ENCODE measurements at regions not wholly inside any gene's neighbourhood (a gene's known extent, or its start where the extent isn't known, plus 50 kb on each side); places are given as distances from the start of the nearest gene placed in this dataset.

DNA sequence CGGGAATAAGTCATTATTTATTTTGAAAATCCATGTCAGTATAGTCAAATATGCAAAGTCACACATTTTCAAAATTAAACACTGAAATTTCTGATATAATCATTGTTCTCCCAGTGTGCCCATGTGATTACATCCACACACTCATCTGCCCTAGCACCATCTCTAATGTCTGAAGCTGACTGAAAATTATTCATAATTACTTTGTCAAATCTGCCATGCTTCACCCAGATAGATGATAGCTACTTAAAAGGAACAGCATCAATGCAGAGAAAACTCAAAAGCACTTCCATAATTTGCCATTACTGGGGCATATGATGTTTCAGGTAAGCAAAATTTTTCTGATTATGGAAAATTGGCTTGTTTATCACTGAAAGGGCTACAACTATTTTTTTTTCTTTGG lies 1433.3 kb upstream of the IGFBP7 start:
- Histone ChIP-seq H3K9me3 (ENCODE audit: control insufficient read depth in 3 of 3, low read length in 3 of 3) (no peaks in the 10 kb centered on the region), H3K9ac (ENCODE audit: low read depth in 1 of 3, low read length in 3 of 3) (no peak overlapping the region), H3K27ac (ENCODE audit: low read depth, low read length) (no peak overlapping the region), H3K4me1 (ENCODE audit: control insufficient read depth in 3 of 3, insufficient read depth in 3 of 3, low read length in 3 of 3) (no peaks in the 10 kb centered on the region), H3K36me3 (ENCODE audit: control insufficient read depth in 3 of 3, insufficient read depth in 3 of 3, low read length in 3 of 3) (no peaks in the 10 kb centered on the region), H3K27me3 (ENCODE audit: control insufficient read depth in 3 of 3, insufficient read depth in 3 of 3, low read length in 3 of 3) (no peaks in the 10 kb centered on the region), H3K4me3 (ENCODE audit: low read length in 3 of 3) (no peak overlapping the region)

- H3K9ac ChIP-seq (ENCODE audit: low read depth in 1 of 3, low read length in 3 of 3): no peak overlapping the region
- H3K4me1 ChIP-seq (ENCODE audit: control insufficient read depth in 3 of 3, insufficient read depth in 3 of 3, low read length in 3 of 3): no peaks in the 10 kb centered on the region
- no peaks in the 10 kb centered on the region for H3K9me3 ChIP-seq (ENCODE audit: control insufficient read depth in 3 of 3, low read length in 3 of 3)
- H3K27me3 ChIP-seq (ENCODE audit: control insufficient read depth in 3 of 3, insufficient read depth in 3 of 3, low read length in 3 of 3): no peaks in the 10 kb centered on the region
- no peak overlapping the region for H3K27ac ChIP-seq (ENCODE audit: low read depth, low read length)
- no peak overlapping the region for H3K4me3 ChIP-seq (ENCODE audit: low read length in 3 of 3)
- H3K36me3 ChIP-seq (ENCODE audit: control insufficient read depth in 3 of 3, insufficient read depth in 3 of 3, low read length in 3 of 3): no peaks in the 10 kb centered on the region
These were observed 1431.7 kb upstream of the IGFBP7 start for GRCh38 chr4:58541926-58542325.

DNA sequence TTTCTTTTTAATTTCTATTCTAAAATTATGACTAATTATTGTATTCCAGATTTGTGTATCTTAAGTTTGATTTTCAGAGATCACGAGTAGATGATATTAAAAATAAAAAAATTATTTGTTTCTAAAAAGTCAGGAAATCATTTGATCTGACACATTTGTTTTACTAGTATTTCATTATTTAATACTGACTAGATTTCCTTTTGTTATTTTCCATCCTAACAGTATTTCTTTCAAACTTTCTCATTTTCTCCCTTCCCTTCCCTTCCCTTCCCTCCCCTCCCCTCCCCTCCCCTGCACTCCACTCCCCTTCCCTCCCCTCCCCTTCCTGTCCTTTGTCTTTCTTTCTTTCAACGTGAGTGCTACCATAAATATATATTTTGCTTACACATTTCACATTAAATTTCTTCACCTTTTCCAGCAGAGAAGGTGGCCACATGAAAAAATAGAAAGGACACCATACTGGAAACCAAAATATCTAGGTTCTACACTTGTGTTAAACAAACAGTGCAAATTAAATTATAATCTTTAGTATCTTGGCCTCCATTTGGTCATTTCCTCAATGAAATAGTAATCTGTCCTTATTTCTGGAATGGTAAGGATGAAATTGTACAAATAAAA lies 1412.7 kb upstream of the IGFBP7 start:
- H3K27ac ChIP-seq (ENCODE audit: low read depth, low read length): no peak overlapping the region
- no peaks in the 10 kb centered on the region for H3K36me3 ChIP-seq (ENCODE audit: control insufficient read depth in 3 of 3, insufficient read depth in 3 of 3, low read length in 3 of 3)
- no peaks in the 10 kb centered on the region for H3K9me3 ChIP-seq (ENCODE audit: control insufficient read depth in 3 of 3, low read length in 3 of 3)
- no peaks in the 10 kb centered on the region for H3K4me1 ChIP-seq (ENCODE audit: control insufficient read depth in 3 of 3, insufficient read depth in 3 of 3, low read length in 3 of 3)
- no peaks in the 10 kb centered on the region for H3K27me3 ChIP-seq (ENCODE audit: control insufficient read depth in 3 of 3, insufficient read depth in 3 of 3, low read length in 3 of 3)
- no peak overlapping the region for H3K4me3 ChIP-seq (ENCODE audit: low read length in 3 of 3)
- no peak overlapping the region for H3K9ac ChIP-seq (ENCODE audit: low read depth in 1 of 3, low read length in 3 of 3)

GRCh38 chr4:58515226-58515625 lies 1405.0 kb upstream of the IGFBP7 start:
- Histone ChIP-seq H3K4me3 (ENCODE audit: low read length in 3 of 3) (no peak overlapping the region), H3K4me1 (ENCODE audit: control insufficient read depth in 3 of 3, insufficient read depth in 3 of 3, low read length in 3 of 3) (no peaks in the 10 kb centered on the region), H3K27ac (ENCODE audit: low read depth, low read length) (no peak overlapping the region), H3K9me3 (ENCODE audit: control insufficient read depth in 3 of 3, low read length in 3 of 3) (no peaks in the 10 kb centered on the region), H3K9ac (ENCODE audit: low read depth in 1 of 3, low read length in 3 of 3) (no peak overlapping the region), H3K36me3 (ENCODE audit: control insufficient read depth in 3 of 3, insufficient read depth in 3 of 3, low read length in 3 of 3) (no peaks in the 10 kb centered on the region), H3K27me3 (ENCODE audit: control insufficient read depth in 3 of 3, insufficient read depth in 3 of 3, low read length in 3 of 3) (no peaks in the 10 kb centered on the region)

GRCh38 chr4:58514299-58514698 lies 1404.1 kb upstream of the IGFBP7 start:
- Histone ChIP-seq H3K4me1 (ENCODE audit: control insufficient read depth in 3 of 3, insufficient read depth in 3 of 3, low read length in 3 of 3) (no peaks in the 10 kb centered on the region), H3K27ac (ENCODE audit: low read depth, low read length) (no peak overlapping the region), H3K27me3 (ENCODE audit: control insufficient read depth in 3 of 3, insufficient read depth in 3 of 3, low read length in 3 of 3) (no peaks in the 10 kb centered on the region), H3K9ac (ENCODE audit: low read depth in 1 of 3, low read length in 3 of 3) (no peak overlapping the region), H3K36me3 (ENCODE audit: control insufficient read depth in 3 of 3, insufficient read depth in 3 of 3, low read length in 3 of 3) (no peaks in the 10 kb centered on the region), H3K9me3 (ENCODE audit: control insufficient read depth in 3 of 3, low read length in 3 of 3) (no peaks in the 10 kb centered on the region), H3K4me3 (ENCODE audit: low read length in 3 of 3) (no peak overlapping the region)

- Histone ChIP-seq H3K27ac (ENCODE audit: low read depth, low read length) (no peak overlapping the region), H3K4me1 (ENCODE audit: control insufficient read depth in 3 of 3, insufficient read depth in 3 of 3, low read length in 3 of 3) (no peaks in the 10 kb centered on the region), H3K9me3 (ENCODE audit: control insufficient read depth in 3 of 3, low read length in 3 of 3) (no peaks in the 10 kb centered on the region), H3K9ac (ENCODE audit: low read depth in 1 of 3, low read length in 3 of 3) (no peak overlapping the region), H3K27me3 (ENCODE audit: control insufficient read depth in 3 of 3, insufficient read depth in 3 of 3, low read length in 3 of 3) (no peaks in the 10 kb centered on the region), H3K36me3 (ENCODE audit: control insufficient read depth in 3 of 3, insufficient read depth in 3 of 3, low read length in 3 of 3) (no peaks in the 10 kb centered on the region), H3K4me3 (ENCODE audit: low read length in 3 of 3) (no peak overlapping the region)
These were observed 1400.5 kb upstream of the IGFBP7 start for GRCh38 chr4:58510652-58511051.

DNA sequence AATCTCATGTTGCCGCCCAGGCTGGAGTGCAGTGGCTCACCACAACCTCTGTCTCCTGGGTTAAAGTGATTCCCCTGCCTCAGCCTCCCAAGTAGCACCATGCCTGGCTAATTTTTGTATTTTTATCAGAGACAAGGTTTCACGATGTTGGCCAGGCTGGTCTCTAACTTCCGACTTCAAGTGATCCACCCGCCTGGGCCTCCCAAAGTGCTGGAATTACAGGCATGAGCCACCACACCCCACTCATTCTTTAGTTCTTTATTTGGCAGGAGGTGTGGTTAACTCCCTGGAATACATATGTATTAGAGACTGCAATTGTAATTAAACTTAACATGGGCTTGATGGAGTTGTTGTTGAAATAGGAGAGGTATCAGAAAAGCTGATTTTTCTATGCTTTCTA lies 1396.9 kb upstream of the IGFBP7 start:
- Histone ChIP-seq H3K27ac (ENCODE audit: low read depth, low read length) (no peak overlapping the region), H3K4me1 (ENCODE audit: control insufficient read depth in 3 of 3, insufficient read depth in 3 of 3, low read length in 3 of 3) (no peaks in the 10 kb centered on the region), H3K4me3 (ENCODE audit: low read length in 3 of 3) (no peak overlapping the region), H3K9ac (ENCODE audit: low read depth in 1 of 3, low read length in 3 of 3) (no peak overlapping the region), H3K27me3 (ENCODE audit: control insufficient read depth in 3 of 3, insufficient read depth in 3 of 3, low read length in 3 of 3) (no peaks in the 10 kb centered on the region), H3K9me3 (ENCODE audit: control insufficient read depth in 3 of 3, low read length in 3 of 3) (no peaks in the 10 kb centered on the region), H3K36me3 (ENCODE audit: control insufficient read depth in 3 of 3, insufficient read depth in 3 of 3, low read length in 3 of 3) (no peaks in the 10 kb centered on the region)

DNA sequence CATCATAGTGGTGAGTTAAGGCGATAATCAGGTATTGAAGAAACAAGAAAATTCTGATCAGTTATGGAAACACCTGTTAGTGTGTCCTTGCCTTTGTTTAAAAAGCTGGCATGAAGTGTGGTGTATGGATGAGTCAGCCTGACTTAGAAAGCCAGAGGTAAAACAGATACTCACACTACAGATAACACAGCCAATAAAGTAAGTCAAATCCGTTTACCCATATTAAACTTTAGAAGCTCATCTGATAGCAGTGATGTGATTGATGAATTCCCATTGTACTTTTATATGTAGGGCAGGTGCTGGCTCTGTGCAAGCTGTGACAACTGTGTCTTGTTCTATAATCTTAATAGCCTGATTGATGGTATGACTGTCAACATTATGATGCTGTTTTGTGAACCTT lies 1392.7 kb upstream of the IGFBP7 start:
- no peaks in the 10 kb centered on the region for H3K36me3 ChIP-seq (ENCODE audit: control insufficient read depth in 3 of 3, insufficient read depth in 3 of 3, low read length in 3 of 3)
- no peak overlapping the region for H3K27ac ChIP-seq (ENCODE audit: low read depth, low read length)
- H3K27me3 ChIP-seq (ENCODE audit: control insufficient read depth in 3 of 3, insufficient read depth in 3 of 3, low read length in 3 of 3): no peaks in the 10 kb centered on the region

GRCh38 chr4:58499182-58499581 lies 1389.0 kb upstream of the IGFBP7 start:
- no peak overlapping the region for H3K27ac ChIP-seq (ENCODE audit: low read depth, low read length)
- no peaks in the 10 kb centered on the region for H3K27me3 ChIP-seq (ENCODE audit: control insufficient read depth in 3 of 3, insufficient read depth in 3 of 3, low read length in 3 of 3)
- no peaks in the 10 kb centered on the region for H3K36me3 ChIP-seq (ENCODE audit: control insufficient read depth in 3 of 3, insufficient read depth in 3 of 3, low read length in 3 of 3)
- H3K4me3 ChIP-seq (ENCODE audit: low read length in 3 of 3): no peak overlapping the region
- no peaks in the 10 kb centered on the region for H3K9me3 ChIP-seq (ENCODE audit: control insufficient read depth in 3 of 3, low read length in 3 of 3)
- no peak overlapping the region for H3K9ac ChIP-seq (ENCODE audit: low read depth in 1 of 3, low read length in 3 of 3)
- H3K4me1 ChIP-seq (ENCODE audit: control insufficient read depth in 3 of 3, insufficient read depth in 3 of 3, low read length in 3 of 3): no peaks in the 10 kb centered on the region

More for the DNA sequence above, 1392.7 kb upstream of the IGFBP7 start:
- no peaks in the 10 kb centered on the region for H3K4me1 ChIP-seq (ENCODE audit: control insufficient read depth in 3 of 3, insufficient read depth in 3 of 3, low read length in 3 of 3)
- no peaks in the 10 kb centered on the region for H3K9me3 ChIP-seq (ENCODE audit: control insufficient read depth in 3 of 3, low read length in 3 of 3)
- H3K4me3 ChIP-seq (ENCODE audit: low read length in 3 of 3): no peak overlapping the region
- no peak overlapping the region for H3K9ac ChIP-seq (ENCODE audit: low read depth in 1 of 3, low read length in 3 of 3)

GRCh38 chr4:58491620-58492019 lies 1381.4 kb upstream of the IGFBP7 start:
- no peaks in the 10 kb centered on the region for H3K4me1 ChIP-seq (ENCODE audit: control insufficient read depth in 3 of 3, insufficient read depth in 3 of 3, low read length in 3 of 3)
- H3K9me3 ChIP-seq (ENCODE audit: control insufficient read depth in 3 of 3, low read length in 3 of 3): no peaks in the 10 kb centered on the region
- H3K9ac ChIP-seq (ENCODE audit: low read depth in 1 of 3, low read length in 3 of 3): no peak overlapping the region
- no peak overlapping the region for H3K4me3 ChIP-seq (ENCODE audit: low read length in 3 of 3)
- H3K27ac ChIP-seq (ENCODE audit: low read depth, low read length): no peak overlapping the region
- H3K36me3 ChIP-seq (ENCODE audit: control insufficient read depth in 3 of 3, insufficient read depth in 3 of 3, low read length in 3 of 3): no peaks in the 10 kb centered on the region
- H3K27me3 ChIP-seq (ENCODE audit: control insufficient read depth in 3 of 3, insufficient read depth in 3 of 3, low read length in 3 of 3): no peaks in the 10 kb centered on the region

DNA sequence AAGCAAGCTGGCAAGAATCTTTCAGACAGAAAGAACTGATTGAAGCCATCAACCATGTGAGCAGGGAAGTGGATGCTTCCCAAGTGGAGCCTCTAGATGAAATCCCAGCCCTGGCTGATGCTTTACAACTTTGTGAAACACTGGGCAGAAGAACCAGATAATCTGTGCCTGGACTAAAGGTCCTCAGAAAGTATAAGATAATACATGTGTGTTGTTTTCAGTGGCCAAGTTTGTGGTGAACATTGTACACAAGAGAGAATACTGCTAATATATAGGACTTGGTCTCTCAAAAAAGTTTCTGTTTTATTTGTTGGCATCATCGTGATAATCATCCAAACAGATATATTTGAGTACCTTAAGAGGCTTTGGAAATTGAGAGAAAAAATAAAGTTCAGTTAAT lies 1367.8 kb upstream of the IGFBP7 start:
- Histone ChIP-seq H3K9me3 (ENCODE audit: control insufficient read depth in 3 of 3, low read length in 3 of 3) (no peaks in the 10 kb centered on the region), H3K9ac (ENCODE audit: low read depth in 1 of 3, low read length in 3 of 3) (no peak overlapping the region), H3K4me3 (ENCODE audit: low read length in 3 of 3) (no peak overlapping the region), H3K27me3 (ENCODE audit: control insufficient read depth in 3 of 3, insufficient read depth in 3 of 3, low read length in 3 of 3) (no peaks in the 10 kb centered on the region), H3K4me1 (ENCODE audit: control insufficient read depth in 3 of 3, insufficient read depth in 3 of 3, low read length in 3 of 3) (no peaks in the 10 kb centered on the region), H3K36me3 (ENCODE audit: control insufficient read depth in 3 of 3, insufficient read depth in 3 of 3, low read length in 3 of 3) (no peaks in the 10 kb centered on the region), H3K27ac (ENCODE audit: low read depth, low read length) (no peak overlapping the region)

All from skeletal muscle tissue (tissue), 3 donors.